ENCODE measurements at regions not wholly inside any gene's neighbourhood (a gene's known extent, or its start where the extent isn't known, plus 50 kb on each side); places are given as distances from the start of the nearest gene placed in this dataset.
"Not testable (repeated sequence)": the region's sequence is repeated elsewhere in the genome, so short reads cannot be mapped to it uniquely, and the experiment has no call there.

- no peak overlapping the region for H3K9ac ChIP-seq (ENCODE audit: low read length)
- H2AFZ ChIP-seq (ENCODE audit: low read depth, low read length): no peak overlapping the region
- no peak overlapping the region for H3K4me2 ChIP-seq (ENCODE audit: low read length)
- no peaks in the 10 kb centered on the region for H3K27me3 ChIP-seq (ENCODE audit: low read depth, low read length)
- no peaks in the 10 kb centered on the region for H3K79me2 ChIP-seq (ENCODE audit: low read length)
- TF ChIP-seq EZH2phosphoT487 (IDR thresholded peaks at IDR 0.05; ENCODE audit: low read depth) (no peak), CTCF (IDR thresholded peaks at IDR 0.05; ENCODE audit: low read depth, low read length) (no peak)
- H3K27ac ChIP-seq (ENCODE audit: low read length): no peak overlapping the region
- no peak overlapping the region for H3K4me3 ChIP-seq (ENCODE audit: low read length)
- H3K4me1 ChIP-seq (ENCODE audit: low read length): peaks cover 3% of the 10 kb centered on the region; the same call in 1 of the 2 replicates
- no peaks in the 10 kb centered on the region for H3K9me3 ChIP-seq (ENCODE audit: insufficient read depth, low read length)
- H4K20me1 ChIP-seq (ENCODE audit: insufficient read depth, low read length): no peaks in the 10 kb centered on the region
- H3K36me3 ChIP-seq (replicated peaks; ENCODE audit: low read depth, low read length): no peaks in the 10 kb centered on the region
Measured at GRCh38 chr4:155441475-155441874, 64.7 kb upstream of the MAP9 start.

- not testable (repeated sequence) for H3K79me2 ChIP-seq (ENCODE audit: low read length); H2AFZ ChIP-seq (ENCODE audit: low read depth, low read length); H3K4me3 ChIP-seq (ENCODE audit: low read length); H3K4me2 ChIP-seq (ENCODE audit: low read length); H3K4me1 ChIP-seq (ENCODE audit: low read length); H3K27ac ChIP-seq (ENCODE audit: low read length); H3K27me3 ChIP-seq (ENCODE audit: low read depth, low read length); H3K9ac ChIP-seq (ENCODE audit: low read length); H3K9me3 ChIP-seq (ENCODE audit: insufficient read depth, low read length); H3K36me3 ChIP-seq (replicated peaks; ENCODE audit: low read depth, low read length); H4K20me1 ChIP-seq (ENCODE audit: insufficient read depth, low read length)
Measured at GRCh38 chr4:155439760-155440159, 63.0 kb upstream of the MAP9 start.

- no peak overlapping the region for H2AFZ ChIP-seq (ENCODE audit: low read depth, low read length)
- no peaks in the 10 kb centered on the region for H3K4me1 ChIP-seq (ENCODE audit: low read length)
- no peak overlapping the region for H3K4me3 ChIP-seq (ENCODE audit: low read length)
- no peaks in the 10 kb centered on the region for H3K79me2 ChIP-seq (ENCODE audit: low read length)
- H3K9ac ChIP-seq (ENCODE audit: low read length): no peak overlapping the region
- TF ChIP-seq EZH2phosphoT487 (IDR thresholded peaks at IDR 0.05; ENCODE audit: low read depth) (no peak), CTCF (IDR thresholded peaks at IDR 0.05; ENCODE audit: low read depth, low read length) (no peak)
- no peak overlapping the region for H3K27ac ChIP-seq (ENCODE audit: low read length)
- no peaks in the 10 kb centered on the region for H4K20me1 ChIP-seq (ENCODE audit: insufficient read depth, low read length)
- H3K4me2 ChIP-seq (ENCODE audit: low read length): no peak overlapping the region
- H3K36me3 ChIP-seq (replicated peaks; ENCODE audit: low read depth, low read length): no peaks in the 10 kb centered on the region
- H3K9me3 ChIP-seq (ENCODE audit: insufficient read depth, low read length): no peaks in the 10 kb centered on the region
- H3K27me3 ChIP-seq (ENCODE audit: low read depth, low read length): no peaks in the 10 kb centered on the region
Measured at GRCh38 chr4:155434904-155435303, 58.1 kb upstream of the MAP9 start.

GRCh38 chr4:155434366-155434765 is 57.6 kb upstream of the MAP9 start:
- H3K27me3 ChIP-seq (ENCODE audit: low read depth, low read length): no peaks in the 10 kb centered on the region
- H3K4me2 ChIP-seq (ENCODE audit: low read length): no peak overlapping the region
- H3K79me2 ChIP-seq (ENCODE audit: low read length): no peaks in the 10 kb centered on the region
- H3K9ac ChIP-seq (ENCODE audit: low read length): no peak overlapping the region
- no peak overlapping the region for H3K27ac ChIP-seq (ENCODE audit: low read length)
- H3K36me3 ChIP-seq (replicated peaks; ENCODE audit: low read depth, low read length): no peaks in the 10 kb centered on the region
- no peak overlapping the region for H3K4me3 ChIP-seq (ENCODE audit: low read length)
- no peak for TF ChIP-seq CTCF (IDR thresholded peaks at IDR 0.05; ENCODE audit: low read depth, low read length)
- TF ChIP-seq EZH2phosphoT487 (IDR thresholded peaks at IDR 0.05; ENCODE audit: low read depth): no peak
- no peak overlapping the region for H2AFZ ChIP-seq (ENCODE audit: low read depth, low read length)
- H4K20me1 ChIP-seq (ENCODE audit: insufficient read depth, low read length): no peaks in the 10 kb centered on the region
- H3K9me3 ChIP-seq (ENCODE audit: insufficient read depth, low read length): no peaks in the 10 kb centered on the region
- H3K4me1 ChIP-seq (ENCODE audit: low read length): no peaks in the 10 kb centered on the region
